NCI-H1092 (cell line): ENCODE measurements at regions not wholly inside any gene's neighbourhood (a gene's known extent, or its start where the extent isn't known, plus 50 kb on each side); places are given as distances from the start of the nearest gene placed in this dataset.
A peak's percentile ranks its signal among the peaks of the same experiment; 100 is the strongest.
"Not testable (repeated sequence)": the region's sequence is repeated elsewhere in the genome, so short reads cannot be mapped to it uniquely, and the experiment has no call there.

Experiments used
- DNase-seq: peaks from one replicate; lab custom pipeline; 2025; lab: John Stamatoyannopoulos, UW

DNA sequence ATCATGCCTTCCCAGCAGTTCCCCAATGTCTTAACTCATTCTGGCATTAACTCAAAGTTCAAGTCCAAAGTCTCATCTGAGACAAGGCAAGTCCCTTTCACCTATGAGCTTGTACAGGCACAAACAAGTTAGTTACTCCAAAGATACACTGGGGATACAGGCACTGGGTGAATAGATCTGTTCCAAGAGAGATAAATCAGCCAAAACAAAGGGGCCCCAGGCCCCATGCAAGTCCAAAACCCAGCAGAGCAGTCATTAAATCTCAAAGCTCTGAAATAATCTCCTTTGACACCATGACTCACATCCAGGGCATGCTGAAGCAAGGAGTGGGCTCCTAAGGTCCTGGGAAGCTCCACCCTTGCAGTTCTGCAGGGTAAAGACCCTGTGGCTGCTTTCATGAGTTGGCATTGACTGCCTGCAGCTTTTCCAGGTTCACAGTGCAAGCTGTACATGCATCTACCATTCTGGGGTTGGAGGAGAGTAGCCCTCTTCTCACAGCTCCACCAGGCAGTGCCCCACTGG lies 332.2 kb upstream of the KIF2B start:
- no peak for DNase-seq

- DNase-seq = no peak
These were observed 339.0 kb upstream of the KIF2B start for GRCh38 chr17:53483704-53484103.

- no peak for DNase-seq
These were observed 347.7 kb upstream of the KIF2B start for GRCh38 chr17:53475002-53475401.

- no peak for DNase-seq
These were observed 350.1 kb upstream of the KIF2B start for GRCh38 chr17:53472586-53472985.

DNA sequence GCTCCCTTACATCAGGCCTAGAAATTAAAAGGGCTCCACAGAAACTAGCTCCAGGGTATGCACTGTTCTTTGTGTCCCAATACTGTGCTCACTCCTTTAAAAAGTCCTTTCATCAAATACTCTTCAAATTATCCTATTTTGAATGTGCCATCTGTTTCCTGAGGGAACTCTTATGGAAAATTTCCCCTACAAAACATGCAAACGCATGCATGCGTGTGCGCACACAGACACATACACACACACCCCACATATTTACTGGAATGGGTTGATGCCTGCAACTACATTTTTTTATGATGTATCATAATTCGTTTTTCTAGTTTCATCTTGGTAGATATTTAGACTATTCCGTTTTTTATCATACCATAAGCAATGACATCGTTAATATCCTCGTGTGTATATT lies 351.2 kb upstream of the KIF2B start:
- no peak for DNase-seq

- no peak for DNase-seq
These were observed 352.1 kb upstream of the KIF2B start for GRCh38 chr17:53470626-53471025.

- no peak for DNase-seq
These were observed 356.0 kb upstream of the KIF2B start for GRCh38 chr17:53466733-53467132.

DNA sequence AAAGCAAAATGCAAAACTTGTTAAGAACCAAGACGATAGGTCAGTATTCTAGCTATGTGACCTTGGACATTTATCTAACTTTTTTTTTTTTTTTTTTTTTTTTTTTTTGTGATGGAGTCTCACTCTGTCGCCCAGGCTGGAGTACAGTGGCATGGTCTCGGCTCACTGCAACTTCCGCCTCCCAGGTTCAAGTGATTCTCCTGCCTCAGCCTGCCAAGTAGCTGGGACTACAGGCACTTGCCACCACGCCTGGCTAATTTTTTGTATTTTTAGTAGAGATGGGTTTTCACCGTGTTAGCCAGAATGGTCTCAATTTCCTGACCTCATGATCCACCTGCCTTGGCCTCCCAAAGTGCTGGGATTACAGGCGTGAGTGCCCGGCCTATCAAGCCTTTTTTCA lies 358.3 kb upstream of the KIF2B start:
- not testable (repeated sequence) for DNase-seq

- DNase-seq = no peak
These were observed 359.4 kb upstream of the KIF2B start for GRCh38 chr17:53463363-53463762.

DNA sequence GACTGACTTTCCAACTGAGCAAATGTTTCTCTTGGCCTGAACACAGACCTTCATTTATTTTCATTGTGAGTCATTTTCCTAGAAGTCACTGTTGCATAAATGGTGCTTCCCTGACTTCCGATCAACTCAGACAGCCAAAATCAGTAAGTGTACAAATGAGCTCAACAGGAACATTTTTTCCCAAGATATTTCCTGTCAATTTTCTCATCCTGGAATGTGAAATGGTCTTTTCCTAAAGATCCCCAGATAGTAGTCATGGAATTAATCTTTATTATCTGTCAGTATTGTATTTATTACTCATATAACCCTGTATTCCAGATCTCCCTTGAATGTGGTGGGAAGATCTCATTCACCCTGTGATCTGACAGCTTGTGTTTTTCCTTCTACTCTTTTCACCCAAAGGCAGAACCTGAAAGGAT lies 360.3 kb upstream of the KIF2B start:
- no peak for DNase-seq

- DNase-seq = not testable (repeated sequence)
These were observed 366.8 kb upstream of the KIF2B start for GRCh38 chr17:53455943-53456342.

GRCh38 chr17:53454337-53454736 lies 368.4 kb upstream of the KIF2B start:
- DNase-seq = no peak

- no peak for DNase-seq
These were observed 373.4 kb upstream of the KIF2B start for GRCh38 chr17:53449324-53449723.

DNA sequence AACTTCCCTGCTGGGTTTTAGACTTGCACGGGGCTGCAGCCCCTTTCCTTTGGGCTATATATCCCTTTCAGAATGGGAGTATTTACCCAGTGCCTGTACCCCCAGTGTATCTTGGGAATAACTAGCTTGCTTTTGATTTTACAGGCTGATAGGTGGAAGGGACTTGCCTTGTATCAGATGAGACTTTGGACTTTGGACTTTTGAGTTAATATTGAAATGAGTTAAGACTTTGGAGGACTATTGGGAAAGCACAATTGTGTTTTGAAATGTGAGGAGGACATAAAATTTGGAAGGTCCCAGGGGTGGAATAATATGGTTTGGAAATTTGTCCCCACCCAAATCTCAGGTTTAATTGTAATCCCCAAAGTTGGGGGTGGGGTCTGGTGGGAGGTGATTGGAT lies 393.8 kb upstream of the KIF2B start:
- no peak for DNase-seq

- no peak for DNase-seq
These were observed 396.2 kb upstream of the KIF2B start for GRCh38 chr17:53426505-53426904.

DNA sequence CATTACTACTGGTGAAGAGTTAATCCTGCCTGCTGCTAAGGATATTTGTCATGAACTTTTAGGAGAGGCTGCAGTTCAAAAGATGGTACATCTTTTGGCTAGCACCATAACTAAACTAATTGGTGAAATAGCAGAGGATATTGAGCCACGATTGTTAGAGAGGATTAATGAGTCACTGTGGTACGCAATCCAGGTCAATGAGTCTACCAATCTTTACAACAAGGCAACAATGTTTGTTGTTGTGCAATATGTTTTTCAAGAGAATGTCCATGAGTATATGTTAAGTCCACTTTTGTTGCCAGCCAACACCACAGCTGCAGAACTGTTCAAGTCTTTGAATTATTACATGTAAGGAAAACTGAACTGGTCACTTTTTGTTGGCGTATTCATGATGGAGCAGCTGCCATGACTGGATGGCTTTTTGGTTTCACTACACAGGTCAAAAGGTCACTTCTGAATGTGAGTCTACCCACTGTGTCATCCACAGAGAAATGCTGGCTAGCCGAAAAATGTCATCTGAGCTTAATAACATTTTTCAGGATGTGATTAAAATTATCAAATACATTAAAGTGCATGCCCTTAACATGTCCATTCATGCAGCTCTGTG lies 402.6 kb upstream of the KIF2B start:
- DNase-seq = no peak

GRCh38 chr17:53409588-53409987 lies 413.1 kb upstream of the KIF2B start:
- DNase-seq = no peak

- no peak for DNase-seq
These were observed 415.8 kb upstream of the KIF2B start for GRCh38 chr17:53406907-53407306.

DNA sequence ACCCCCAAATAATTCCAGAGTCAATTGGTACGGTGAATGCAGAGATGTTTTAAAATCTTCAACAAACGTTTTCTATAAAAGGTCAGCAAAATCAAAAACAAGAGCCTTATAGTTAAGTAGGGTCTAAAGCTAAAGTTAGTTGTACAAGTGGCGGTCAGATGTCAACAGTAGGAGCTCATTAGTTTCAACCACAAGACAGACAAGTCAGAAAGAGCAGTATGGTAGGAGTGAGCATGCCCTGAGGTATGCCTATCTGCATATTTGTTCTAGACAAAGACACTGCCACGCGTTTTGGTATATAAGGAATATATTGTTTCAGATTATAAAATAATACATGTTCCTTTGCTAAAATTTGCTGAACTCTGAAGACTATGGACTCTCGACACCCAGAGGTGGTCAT lies 431.5 kb upstream of the KIF2B start:
- DNase-seq = no peak

DNA sequence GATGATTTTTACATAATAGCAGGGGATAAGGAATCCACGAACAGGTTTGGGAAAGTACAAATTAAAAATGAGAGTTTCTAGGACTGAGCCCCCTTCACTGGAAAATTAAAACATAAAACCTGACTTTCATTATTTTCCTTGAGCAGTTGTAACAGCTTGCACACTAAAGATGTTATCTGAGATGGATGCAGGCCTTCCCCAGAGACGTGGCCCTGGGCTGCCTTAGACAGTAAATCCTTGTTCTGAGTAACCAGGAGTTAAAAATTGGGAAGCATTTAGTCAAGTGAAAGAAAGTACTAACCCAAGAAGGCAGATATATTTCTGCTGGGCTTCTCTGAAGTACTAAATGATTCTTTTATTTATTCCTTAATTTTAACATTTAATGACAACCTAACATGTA lies 432.2 kb upstream of the KIF2B start:
- no peak for DNase-seq

DNA sequence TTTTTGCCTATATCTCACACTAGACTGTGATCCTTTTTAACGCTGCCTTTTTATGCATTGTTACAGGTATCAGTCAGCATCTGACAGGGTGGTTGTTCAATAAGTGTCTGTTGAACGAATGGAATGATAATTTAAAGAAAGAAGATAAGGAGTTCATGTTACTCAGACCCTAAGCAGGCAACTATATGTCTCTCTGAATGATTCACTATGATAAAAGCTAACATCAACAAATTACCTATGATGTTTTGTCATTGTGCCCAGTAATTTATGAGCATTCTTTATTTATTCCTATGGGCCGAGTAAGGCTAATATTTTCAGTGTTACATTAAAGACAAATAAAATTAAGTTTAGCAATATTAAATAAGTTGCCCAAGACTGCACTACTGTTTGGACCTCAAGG lies 435.0 kb upstream of the KIF2B start:
- no peak for DNase-seq

GRCh38 chr17:53353919-53354351 lies 468.8 kb upstream of the KIF2B start:
- DNase-seq = peak; percentile 32

DNA sequence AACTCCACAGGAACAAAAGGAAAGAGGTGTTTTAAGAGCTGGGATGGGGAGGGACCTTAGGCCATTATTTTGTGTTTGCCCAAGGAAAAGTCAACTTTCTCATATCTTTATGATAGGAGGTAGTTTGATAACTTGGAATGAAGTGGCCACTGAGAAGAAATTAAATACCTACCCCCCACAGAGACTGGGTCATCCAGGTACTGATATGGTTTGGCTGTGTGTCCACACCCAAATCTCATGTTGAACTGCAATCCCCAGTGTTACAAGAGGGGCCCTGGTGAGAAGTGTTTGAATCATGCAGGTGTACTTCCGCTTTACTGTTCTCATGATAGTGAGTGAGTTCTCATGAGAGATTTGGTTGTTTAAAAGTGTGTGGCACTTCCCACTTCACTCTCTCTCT lies 477.9 kb upstream of the KIF2B start:
- DNase-seq = no peak

GRCh38 chr17:53336281-53336680 lies 486.4 kb upstream of the KIF2B start:
- DNase-seq = no peak
